KMS-11 (cell line): ENCODE measurements at regions not wholly inside any gene's neighbourhood (a gene's known extent, or its start where the extent isn't known, plus 50 kb on each side); places are given as distances from the start of the nearest gene placed in this dataset.

ENCODE experiments used
- H2AFZ ChIP-seq: fragments of 200-600 bp; sonication (generic); 2 replicates; pipeline ENCODE4 v1.6.1; 2016; ENCODE audit warnings: antibody characterized with exemption, mixed run types, low read depth
- H3K27ac ChIP-seq: fragments of 200-600 bp; sonication (generic); 2 replicates; pipeline ENCODE4 v1.6.1; 2016; ENCODE audit warnings: mild to moderate bottlenecking, mixed run types
- H3K27me3 ChIP-seq: fragments of 200-600 bp; sonication (generic); 2 replicates; pipeline ENCODE4 v1.6.1; 2017; ENCODE audit warnings: mild to moderate bottlenecking, low read depth, mixed run types, moderate library complexity; ENCODE audit not compliant: insufficient read depth
- H3K36me3 ChIP-seq: fragments of 200-600 bp; sonication (generic); 2 replicates; pipeline ENCODE4 v1.6.1; 2017; ENCODE audit warnings: mild to moderate bottlenecking, mixed run types; ENCODE audit not compliant: insufficient read depth
- H3K4me1 ChIP-seq: fragments of 200-600 bp; sonication (generic); 2 replicates; pipeline ENCODE4 v1.6.1; 2016; ENCODE audit warnings: mild to moderate bottlenecking, low read depth, mixed run types; ENCODE audit not compliant: poor library complexity, severe bottlenecking
- H3K4me2 ChIP-seq: fragments of 200-600 bp; sonication (generic); 2 replicates; pipeline ENCODE4 v1.7.0; 2016; ENCODE audit warnings: mild to moderate bottlenecking, mixed run types
- H3K4me3 ChIP-seq: fragments of 200-600 bp; sonication (generic); IDR thresholded peaks from 2 replicates; pipeline ENCODE4 v1.6.1; 2017; ENCODE audit warnings: low read depth, low read length, mixed read lengths; ENCODE audit not compliant: insufficient read depth
- H3K79me2 ChIP-seq: fragments of 200-600 bp; sonication (generic); 2 replicates; pipeline ENCODE4 v1.6.1; 2016; ENCODE audit warnings: low read depth, mixed run types; ENCODE audit not compliant: insufficient read depth
- H3K9ac ChIP-seq: fragments of 200-600 bp; sonication (generic); 2 replicates; pipeline ENCODE4 v1.6.1; 2016; ENCODE audit warnings: mild to moderate bottlenecking, mixed run types
- H4K20me1 ChIP-seq: fragments of 200-600 bp; sonication (generic); 2 replicates; pipeline ENCODE4 v1.6.1; 2016; ENCODE audit warnings: mild to moderate bottlenecking, mixed run types; ENCODE audit not compliant: insufficient read depth
- CTCF ChIP-seq: fragments of 200-600 bp; sonication (generic); conservative IDR thresholded peaks from 2 replicates; pipeline ENCODE4 v1.6.1; 2017; ENCODE audit warnings: low read depth, mild to moderate bottlenecking, antibody characterized with exemption, low read length, moderate library complexity, mixed read lengths

- H3K4me3 ChIP-seq = no peak overlapping the region
- H3K36me3 ChIP-seq = no peaks in the 10 kb centered on the region
- no peaks in the 10 kb centered on the region for H3K27me3 ChIP-seq
- H2AFZ ChIP-seq = no peak overlapping the region
- TF ChIP-seq CTCF = no peak
- H3K27ac ChIP-seq = no peak overlapping the region
- H3K9ac ChIP-seq = no peak overlapping the region
- H3K79me2 ChIP-seq = no peaks in the 10 kb centered on the region
- no peaks in the 10 kb centered on the region for H4K20me1 ChIP-seq
- no peak overlapping the region for H3K4me2 ChIP-seq
- H3K4me1 ChIP-seq = no peaks in the 10 kb centered on the region
These were observed 93.9 kb upstream of the PRMT6 start for GRCh38 chr1:106962591-106962990.

GRCh38 chr1:106964495-106964894, 92.0 kb upstream of the PRMT6 start:
- H3K4me2 ChIP-seq = no peak overlapping the region
- H3K27ac ChIP-seq = no peak overlapping the region
- H3K4me3 ChIP-seq = no peak overlapping the region
- no peaks in the 10 kb centered on the region for H4K20me1 ChIP-seq
- no peak overlapping the region for H2AFZ ChIP-seq
- no peaks in the 10 kb centered on the region for H3K79me2 ChIP-seq
- H3K27me3 ChIP-seq = no peaks in the 10 kb centered on the region
- no peak for TF ChIP-seq CTCF
- H3K9ac ChIP-seq = no peak overlapping the region
- no peaks in the 10 kb centered on the region for H3K36me3 ChIP-seq
- no peaks in the 10 kb centered on the region for H3K4me1 ChIP-seq

GRCh38 chr1:106968644-106969043, 87.8 kb upstream of the PRMT6 start:
- H3K4me3 ChIP-seq = no peak overlapping the region
- no peak overlapping the region for H3K27ac ChIP-seq
- H2AFZ ChIP-seq = no peak overlapping the region
- TF ChIP-seq CTCF = no peak
- H3K9ac ChIP-seq = no peak overlapping the region
- H3K4me2 ChIP-seq = no peak overlapping the region
- H3K36me3 ChIP-seq = no peaks in the 10 kb centered on the region
- H3K4me1 ChIP-seq = no peaks in the 10 kb centered on the region
- H4K20me1 ChIP-seq = no peaks in the 10 kb centered on the region
- H3K27me3 ChIP-seq = no peaks in the 10 kb centered on the region
- no peaks in the 10 kb centered on the region for H3K79me2 ChIP-seq

- Histone ChIP-seq H2AFZ (no peak overlapping the region), H3K9ac (no peak overlapping the region), H4K20me1 (no peaks in the 10 kb centered on the region), H3K36me3 (no peaks in the 10 kb centered on the region), H3K4me3 (no peak overlapping the region), H3K4me2 (no peak overlapping the region), H3K79me2 (no peaks in the 10 kb centered on the region), H3K27ac (no peak overlapping the region), H3K27me3 (no peaks in the 10 kb centered on the region), H3K4me1 (no peaks in the 10 kb centered on the region)
- no peak for TF ChIP-seq CTCF
These were observed 86.7 kb upstream of the PRMT6 start for GRCh38 chr1:106969731-106970130.

- Histone ChIP-seq H3K4me3 (no peak overlapping the region), H3K9ac (no peak overlapping the region), H3K27me3 (no peaks in the 10 kb centered on the region), H3K4me2 (no peak overlapping the region), H3K4me1 (no peaks in the 10 kb centered on the region), H3K27ac (no peak overlapping the region), H3K79me2 (no peaks in the 10 kb centered on the region), H4K20me1 (no peaks in the 10 kb centered on the region), H3K36me3 (no peaks in the 10 kb centered on the region), H2AFZ (no peak overlapping the region)
- TF ChIP-seq CTCF = no peak
These were observed 84.4 kb upstream of the PRMT6 start for GRCh38 chr1:106972074-106972473.
